Glomerular visceral epithelial cell (primary cell): ENCODE measurements at regions not wholly inside any gene's neighbourhood (a gene's known extent, or its start where the extent isn't known, plus 50 kb on each side); places are given as distances from the start of the nearest gene placed in this dataset.

Experiments used
- DNase-seq: peaks from one replicate; pipeline ENCODE4 v3.0.0-alpha.2; 2016; ENCODE audit errors: extremely low spot score

GRCh38 chr5:62980884-62981283, 402.3 kb downstream of the LRRC70 start:
- no peak for DNase-seq

- no peak for DNase-seq
Measured at GRCh38 chr5:62979472-62979871, 400.9 kb downstream of the LRRC70 start.

GRCh38 chr5:62977661-62978060, 399.0 kb downstream of the LRRC70 start:
- DNase-seq = no peak

GRCh38 chr5:62974623-62975022, 396.0 kb downstream of the LRRC70 start:
- DNase-seq = peak; percentile 39

GRCh38 chr5:62969409-62970120, 390.9 kb downstream of the LRRC70 start:
- DNase-seq = peak; percentile 89

GRCh38 chr5:62964428-62964827, 385.8 kb downstream of the LRRC70 start:
- DNase-seq = no peak

GRCh38 chr5:62960781-62961180, 382.2 kb downstream of the LRRC70 start:
- peak; percentile 81 for DNase-seq

- DNase-seq = no peak
Measured at GRCh38 chr5:62956597-62956996, 378.0 kb downstream of the LRRC70 start.

- no peak for DNase-seq
Measured at GRCh38 chr5:62954578-62954977, 376.0 kb downstream of the LRRC70 start.

GRCh38 chr5:62948301-62948700, 369.7 kb downstream of the LRRC70 start:
- peak; percentile 25 for DNase-seq

GRCh38 chr5:62942384-62942783, 363.8 kb downstream of the LRRC70 start:
- DNase-seq = no peak

- DNase-seq = peak; percentile 70
Measured at GRCh38 chr5:62938927-62939326, 360.3 kb downstream of the LRRC70 start.

- DNase-seq = peak; percentile 87
Measured at GRCh38 chr5:62937661-62938558, 359.3 kb downstream of the LRRC70 start.

- DNase-seq = no peak
Measured at GRCh38 chr5:62935660-62936059, 357.0 kb downstream of the LRRC70 start.

- no peak for DNase-seq
Measured at GRCh38 chr5:62934319-62934718, 355.7 kb downstream of the LRRC70 start.

GRCh38 chr5:62933261-62933660, 354.6 kb downstream of the LRRC70 start:
- no peak for DNase-seq

GRCh38 chr5:62931153-62931950, 352.7 kb downstream of the LRRC70 start:
- DNase-seq = peak; percentile 52

GRCh38 chr5:62922191-62922590, 343.6 kb downstream of the LRRC70 start:
- DNase-seq = peak; percentile 32

- DNase-seq = no peak
Measured at GRCh38 chr5:62920856-62921255, 342.2 kb downstream of the LRRC70 start.

GRCh38 chr5:62909326-62909725, 330.7 kb downstream of the LRRC70 start:
- DNase-seq = peak; percentile 3

GRCh38 chr5:62902126-62902525, 323.5 kb downstream of the LRRC70 start:
- no peak for DNase-seq

- DNase-seq = no peak
Measured at GRCh38 chr5:62900976-62901375, 322.4 kb downstream of the LRRC70 start.
